ENCODE measurements at regions not wholly inside any gene's neighbourhood (a gene's known extent, or its start where the extent isn't known, plus 50 kb on each side); places are given as distances from the start of the nearest gene placed in this dataset.

GRCh38 chr5:2499917-2500316 is 251.6 kb downstream of the IRX2 start:
- TF ChIP-seq CTCF (conservative IDR thresholded peaks at IDR 0.05; ENCODE audit: low read length) = no peak
- TF ChIP-seq EZH2phosphoT487 (IDR thresholded peaks at IDR 0.05; ENCODE audit: borderline replicate concordance) = no peak

Measured in Loucy (cell line).